NCI-H1436 treated with DMSO at 0.1 percent for 48 hours (cell line): ENCODE measurements at regions not wholly inside any gene's neighbourhood (a gene's known extent, or its start where the extent isn't known, plus 50 kb on each side); places are given as distances from the start of the nearest gene placed in this dataset.

ENCODE experiments used
- DNase-seq: peaks from one replicate; lab custom pipeline; 2025; lab: John Stamatoyannopoulos, UW

DNA sequence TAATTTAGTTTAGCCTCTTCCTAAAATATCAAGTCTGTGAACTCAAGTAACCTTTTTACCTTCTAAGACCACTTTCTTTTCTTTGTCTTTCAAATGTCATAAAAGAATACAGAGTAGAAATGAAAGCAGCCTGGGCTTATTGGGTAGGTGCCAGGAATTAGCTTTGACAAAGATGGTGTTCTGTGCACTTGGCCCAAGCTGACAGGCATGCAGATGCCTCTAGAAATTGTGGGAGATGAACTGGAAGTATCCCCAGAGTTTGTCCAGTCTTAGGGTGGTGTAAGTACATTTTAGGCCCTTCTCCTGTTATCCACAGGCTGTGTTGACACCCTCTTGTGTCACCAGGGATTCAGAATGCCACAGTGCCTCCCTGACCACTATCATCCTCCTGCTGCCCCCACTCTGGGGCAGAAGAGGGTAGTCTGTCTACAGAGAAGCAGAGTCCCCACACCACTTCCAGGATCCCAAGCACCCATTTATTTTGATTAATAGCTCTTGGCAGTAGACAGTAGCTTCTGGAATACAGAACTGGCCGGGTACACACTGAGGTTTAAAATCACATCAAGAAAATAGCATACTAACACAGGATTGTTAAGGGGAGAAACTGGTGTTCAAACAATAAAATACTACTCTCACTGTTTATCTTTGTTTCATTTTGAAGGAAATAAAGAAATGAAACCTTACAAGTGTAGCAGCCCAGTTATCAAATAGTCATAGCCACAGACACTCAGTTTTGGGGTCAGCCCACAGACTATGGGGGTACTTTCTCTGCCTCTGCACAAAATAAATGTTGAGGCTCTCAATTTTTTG is 343.2 kb downstream of the KCNRG start:
- DNase-seq: no peak

DNA sequence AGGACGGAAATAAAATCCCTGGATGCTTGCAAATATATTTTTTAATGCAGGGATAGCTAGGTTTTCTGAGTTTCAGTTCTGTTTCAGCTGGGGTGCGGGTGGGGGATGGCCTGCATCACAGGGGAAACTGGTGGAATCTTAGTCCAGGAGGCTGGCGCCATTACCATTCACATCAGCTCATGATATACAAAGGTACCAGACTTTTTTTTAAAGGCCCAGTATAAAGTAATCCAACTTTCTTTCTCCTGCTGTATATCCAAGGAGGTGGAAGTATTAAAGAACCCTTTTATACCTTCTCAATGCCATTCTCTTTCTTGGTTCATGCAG is 343.8 kb downstream of the KCNRG start:
- no peak for DNase-seq

DNA sequence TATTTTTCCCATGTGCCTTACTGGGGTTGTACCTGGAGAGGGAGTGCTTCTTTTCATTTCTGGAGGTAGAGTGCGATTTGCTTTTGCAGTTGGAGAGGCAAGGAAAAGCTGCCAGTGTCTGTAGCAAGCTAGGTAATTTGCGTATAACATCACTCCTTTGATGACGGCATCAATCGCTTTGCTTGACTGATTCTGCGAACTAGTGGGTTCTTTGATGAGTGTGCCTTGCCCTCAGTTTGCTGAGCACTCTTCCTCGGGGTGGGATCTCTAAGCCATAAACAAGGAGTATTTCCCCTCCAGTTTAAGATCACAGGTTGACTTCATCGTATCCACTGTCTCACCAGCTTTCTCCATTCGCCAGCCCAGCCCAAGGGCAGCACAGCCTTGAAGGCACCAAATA is 344.5 kb downstream of the KCNRG start:
- no peak for DNase-seq

DNA sequence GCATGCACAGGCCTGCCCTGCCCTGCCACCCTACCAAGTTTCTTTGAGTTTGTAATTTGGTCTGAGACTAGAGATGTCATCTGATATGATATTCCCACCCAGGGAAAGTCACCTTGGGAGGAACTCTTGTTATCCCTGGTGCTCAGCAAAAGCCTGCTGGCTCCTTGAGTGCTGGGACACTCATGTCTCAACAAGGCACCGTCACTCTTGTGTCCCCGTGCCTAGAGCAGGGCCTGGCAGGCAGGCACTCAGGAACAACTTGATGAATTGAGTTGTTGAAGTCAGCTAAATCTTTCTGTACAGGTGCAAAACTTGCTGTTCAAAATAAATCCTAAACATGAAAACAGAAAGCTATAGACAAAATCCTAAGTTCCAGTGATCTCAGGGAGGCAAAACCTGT is 345.4 kb downstream of the KCNRG start:
- DNase-seq: no peak

DNA sequence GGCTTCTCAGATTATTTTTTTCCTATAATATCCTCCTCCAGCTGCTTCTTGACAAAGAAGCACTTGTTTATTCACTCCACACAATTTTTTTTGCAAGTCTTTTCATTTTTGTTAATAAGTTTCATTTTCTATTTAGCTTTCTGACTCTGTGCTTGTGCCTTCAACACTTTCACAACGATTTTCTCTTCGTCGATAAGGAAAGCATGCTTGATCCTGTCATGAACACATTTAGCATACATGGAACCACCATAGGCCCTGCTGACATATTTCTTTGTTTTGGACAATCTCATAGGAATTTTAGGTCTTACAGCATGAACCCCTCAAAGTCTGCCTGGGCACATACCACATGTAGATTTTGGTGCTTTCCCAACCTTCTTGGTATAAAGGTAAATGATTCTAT is 346.0 kb downstream of the KCNRG start:
- no peak for DNase-seq

DNA sequence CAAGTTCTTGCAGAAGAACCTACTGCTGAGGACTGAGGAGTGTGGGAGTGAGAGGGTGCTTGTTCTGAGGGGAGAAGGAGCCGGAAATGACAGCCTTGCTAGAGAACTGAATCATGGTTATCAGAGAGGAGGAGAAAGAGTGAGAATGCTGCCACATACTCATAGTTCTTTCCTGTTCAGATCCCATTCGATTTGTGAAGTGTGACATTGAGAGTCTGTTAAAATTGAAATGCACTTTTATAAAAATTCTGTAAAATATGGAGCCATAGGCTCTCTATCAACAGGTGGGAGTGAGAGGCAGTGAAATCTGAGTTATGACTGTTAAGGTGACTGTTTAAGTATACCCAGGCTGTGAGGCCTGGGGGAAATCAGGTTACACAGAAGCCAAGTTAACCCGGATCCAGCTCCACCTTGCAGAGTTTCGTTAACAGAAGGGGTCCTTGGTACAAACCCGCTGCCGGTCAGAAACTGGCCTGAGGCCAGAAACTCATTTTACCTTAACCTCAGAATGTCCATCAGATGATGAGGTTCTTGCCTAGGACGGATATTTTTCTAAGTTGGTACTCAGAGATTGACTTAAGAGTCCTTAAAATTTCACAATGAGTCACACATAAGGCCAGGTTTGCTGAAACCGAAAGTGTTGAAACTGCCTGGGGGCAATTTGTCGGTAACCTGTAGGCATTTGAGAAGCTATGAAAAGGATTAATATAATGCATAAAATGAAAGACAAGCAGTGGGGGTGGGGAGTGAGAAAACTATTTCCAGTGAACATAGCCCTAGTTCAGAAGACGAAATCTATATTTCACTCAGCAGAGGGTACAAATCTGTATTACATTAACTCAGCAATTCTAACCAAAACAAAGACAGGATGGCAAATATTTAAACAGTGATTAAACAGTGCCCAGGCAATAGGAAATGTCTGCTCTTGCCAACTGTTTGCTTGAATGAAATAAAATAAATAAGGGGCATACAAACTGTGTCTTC is 350.5 kb downstream of the KCNRG start:
- no peak for DNase-seq

DNA sequence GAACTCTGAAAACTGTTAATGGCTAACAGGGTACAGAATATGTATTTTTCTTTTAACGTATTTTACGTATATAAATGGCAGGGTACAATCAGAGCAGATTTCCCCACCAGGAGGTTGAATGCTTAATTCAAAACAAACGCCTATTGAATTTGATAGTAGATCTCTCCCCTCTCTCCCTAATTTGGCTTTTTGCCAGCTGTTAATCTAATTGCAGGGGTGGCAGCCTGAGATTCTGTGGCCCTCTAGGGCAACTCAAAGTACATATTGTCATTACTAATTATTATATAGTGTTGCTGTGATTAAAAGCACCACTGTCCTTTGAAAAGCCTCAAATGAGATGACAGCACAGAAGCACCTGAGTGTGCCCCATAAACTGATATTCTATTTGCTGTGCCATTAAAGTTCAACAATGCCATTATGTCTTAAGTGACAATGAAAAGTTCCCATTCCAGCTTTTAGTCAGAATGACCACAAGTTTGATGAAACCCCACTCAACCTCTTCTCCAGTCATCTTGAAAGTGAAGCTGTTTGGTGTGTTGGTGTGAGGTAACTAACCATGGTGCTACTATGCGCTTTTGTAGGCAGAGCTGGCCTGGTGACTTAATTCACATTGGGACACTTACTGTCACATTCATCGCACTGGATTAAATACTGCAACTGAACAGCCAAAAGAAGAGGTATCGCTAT is 351.4 kb downstream of the KCNRG start:
- DNase-seq: no peak

DNA sequence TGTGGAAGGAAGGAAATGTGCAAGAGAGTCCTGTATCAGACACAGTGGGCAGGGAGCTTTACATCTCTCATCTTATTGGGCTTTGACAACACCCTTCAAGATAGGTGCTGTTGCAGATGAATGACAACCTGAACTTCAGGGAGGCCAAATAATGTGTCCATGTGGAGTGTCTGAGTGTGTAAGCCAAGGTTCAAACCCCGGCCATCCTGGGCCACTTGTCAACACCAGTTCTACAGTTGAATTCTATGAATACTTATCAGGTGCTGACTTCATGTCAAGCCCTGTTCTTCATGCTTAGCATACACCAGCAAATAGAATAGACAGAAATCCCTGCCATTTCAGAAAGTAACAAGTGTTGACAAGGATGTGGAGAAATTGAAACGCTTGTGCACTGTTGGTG is 354.4 kb downstream of the KCNRG start:
- no peak for DNase-seq

DNA sequence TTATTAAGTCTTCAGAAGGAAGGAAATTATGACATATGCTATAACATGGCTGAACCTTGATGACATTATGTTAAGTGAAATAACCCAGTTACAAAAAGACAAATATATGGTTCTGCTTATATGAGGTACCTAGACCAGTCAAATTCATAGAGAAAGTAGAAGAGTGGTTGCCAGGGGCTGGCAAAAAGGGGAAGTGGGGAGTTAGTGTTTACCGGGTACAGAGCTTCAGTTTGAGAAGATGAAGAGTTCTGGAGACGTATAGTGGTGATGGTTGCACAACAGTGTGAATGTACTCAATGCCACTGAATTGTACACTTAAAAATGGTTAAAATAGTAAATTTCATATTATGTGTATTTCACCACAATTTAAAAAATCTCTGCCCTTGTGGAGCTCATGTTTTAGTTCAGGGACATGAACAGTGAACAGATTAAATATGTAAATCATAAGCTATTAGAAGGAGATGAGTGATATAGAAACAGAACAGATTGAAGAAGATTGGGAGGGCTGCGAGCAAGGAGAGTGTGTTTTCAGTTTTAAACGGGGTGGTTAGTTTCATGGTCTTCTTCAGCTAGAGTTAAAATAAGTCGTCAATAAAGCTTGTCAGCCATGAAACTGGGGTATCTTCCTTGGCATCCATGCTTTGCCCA is 355.2 kb downstream of the KCNRG start:
- no peak for DNase-seq

DNA sequence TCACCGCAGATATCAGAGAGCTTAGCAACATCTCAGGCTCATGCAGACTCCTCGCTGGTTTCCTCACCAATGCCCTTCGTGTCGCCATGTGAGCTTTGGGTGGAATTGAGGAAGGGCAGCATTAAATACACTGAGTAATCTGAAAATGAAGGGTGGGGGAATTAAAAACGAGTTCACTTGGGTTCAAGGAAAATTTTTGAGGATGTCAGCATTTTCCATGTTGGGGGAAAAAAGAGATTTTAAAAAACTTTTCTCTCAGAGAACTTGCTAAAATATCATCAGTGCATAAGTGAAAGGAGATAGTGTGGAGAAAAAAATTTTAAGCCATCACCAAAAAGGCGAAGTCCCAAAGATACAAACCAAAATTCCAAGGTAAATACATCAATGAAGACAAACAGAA is 359.3 kb downstream of the KCNRG start:
- DNase-seq: no peak

DNA sequence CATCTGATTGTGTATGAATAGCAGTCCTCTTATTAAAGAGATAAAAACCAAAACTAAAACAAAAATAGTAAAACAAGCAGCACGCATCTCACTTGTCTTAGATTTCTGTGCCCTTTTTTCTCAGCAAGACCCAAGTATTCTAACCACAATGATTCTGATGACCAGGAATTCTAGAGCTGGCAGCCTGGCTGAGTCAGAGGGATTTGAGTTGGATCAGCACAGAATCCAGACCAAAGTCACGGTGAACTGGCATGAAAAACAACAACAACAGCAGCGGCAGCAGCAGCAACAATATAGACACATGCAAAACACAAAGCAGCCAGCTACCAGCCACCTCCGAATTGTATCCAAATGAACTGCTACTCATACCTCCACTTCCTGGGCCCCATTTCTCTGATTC is 360.5 kb downstream of the KCNRG start:
- DNase-seq: no peak

DNA sequence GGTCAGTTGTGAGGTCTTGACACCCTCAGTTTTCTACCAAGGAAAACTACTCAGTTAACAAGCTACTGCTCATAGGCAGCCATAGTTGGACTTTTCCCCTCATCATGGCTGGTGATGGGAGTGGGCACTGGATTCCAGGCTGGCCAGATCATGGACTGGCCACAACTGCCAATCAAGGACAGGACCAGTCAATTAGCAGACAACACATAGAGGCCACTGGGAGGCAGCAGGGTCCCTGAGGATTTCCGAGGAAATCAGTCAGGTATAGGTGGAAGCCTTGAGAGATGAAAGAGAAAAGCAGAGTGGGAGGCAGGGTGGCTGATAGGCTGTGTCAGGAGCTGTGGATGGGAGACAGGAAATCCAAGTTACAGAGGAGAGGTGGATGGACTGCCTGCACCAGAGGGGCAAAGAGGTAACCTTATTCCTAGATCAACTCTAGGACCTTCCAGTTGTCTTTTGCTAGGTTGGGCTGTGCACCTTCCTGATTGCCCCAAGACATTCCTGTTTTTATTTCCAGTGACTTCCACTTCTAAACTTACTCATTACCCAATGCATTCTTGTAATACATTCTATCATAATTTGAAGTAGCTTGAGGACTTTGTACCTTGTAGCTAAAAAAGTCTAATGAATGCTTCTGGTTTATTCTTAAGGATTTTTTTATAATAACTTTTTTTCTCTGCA is 361.8 kb downstream of the KCNRG start:
- DNase-seq: no peak

DNA sequence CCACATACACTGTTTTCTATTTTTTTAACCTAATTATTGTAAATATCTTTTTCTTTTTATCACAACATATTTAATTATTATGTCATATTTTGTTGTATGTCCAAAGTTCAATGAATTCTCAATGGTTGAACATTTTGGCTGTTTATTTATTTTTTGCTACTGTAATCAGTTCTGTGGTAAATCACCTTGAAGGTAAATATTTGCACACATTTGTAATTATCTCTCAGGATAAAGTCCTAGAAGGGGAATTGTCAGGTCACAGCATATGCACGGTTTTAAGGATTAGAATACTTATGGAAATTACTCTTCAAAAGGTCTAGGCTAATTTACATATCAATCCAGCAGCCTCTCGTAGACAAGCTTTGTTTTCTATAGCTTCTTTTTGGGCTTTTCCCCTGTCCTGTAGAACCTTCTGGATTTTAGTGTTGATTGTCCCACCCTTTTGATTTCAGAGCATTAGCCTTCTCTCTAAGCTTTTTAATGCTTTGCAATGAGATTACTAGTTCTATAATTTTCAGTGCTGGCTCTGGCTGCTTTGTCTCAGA is 362.6 kb downstream of the KCNRG start:
- DNase-seq: no peak

DNA sequence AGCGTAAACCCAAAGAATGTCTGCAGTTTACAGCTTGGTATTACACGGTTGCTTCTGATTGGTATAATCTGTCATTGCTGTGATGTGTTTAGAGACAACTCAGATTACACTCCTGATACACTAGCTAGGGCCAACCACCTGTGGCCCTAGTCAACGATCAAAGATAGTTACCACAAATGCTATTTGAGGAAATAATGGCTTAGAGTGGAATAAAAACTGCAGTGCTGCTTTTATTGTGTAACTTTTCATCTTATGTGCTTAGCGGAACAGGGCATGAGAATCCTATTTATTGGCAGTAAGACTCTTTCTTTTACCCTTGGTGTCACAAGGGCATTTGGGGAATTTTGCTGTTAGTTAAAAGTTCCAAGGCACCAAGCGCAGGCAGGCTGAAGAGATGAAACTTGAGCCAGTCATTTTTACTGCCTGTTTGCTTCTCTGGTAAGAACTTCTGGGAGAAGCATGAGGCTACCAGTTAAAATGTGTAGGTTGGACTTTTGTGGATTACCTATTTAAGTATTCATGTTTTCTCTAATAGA is 363.3 kb downstream of the KCNRG start:
- DNase-seq: no peak

DNA sequence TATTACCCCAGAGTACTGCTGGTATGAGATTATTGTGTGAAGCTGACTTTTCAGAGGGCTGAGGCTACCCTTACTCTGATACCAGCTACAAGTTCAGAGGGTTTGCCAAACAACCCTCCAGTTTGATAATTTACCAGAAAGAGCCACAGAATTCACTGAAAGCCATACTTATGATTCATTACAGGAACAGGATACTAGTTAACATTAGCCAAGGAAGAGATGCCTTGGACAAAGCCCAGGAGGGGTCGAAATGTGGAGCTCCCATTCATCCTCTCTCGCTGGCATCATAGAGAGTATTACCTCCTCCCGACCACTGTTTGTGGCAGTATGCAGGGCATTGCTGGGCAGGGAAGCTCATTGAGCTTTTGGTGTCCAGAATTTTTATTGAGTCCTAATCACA is 364.3 kb downstream of the KCNRG start:
- DNase-seq: no peak

DNA sequence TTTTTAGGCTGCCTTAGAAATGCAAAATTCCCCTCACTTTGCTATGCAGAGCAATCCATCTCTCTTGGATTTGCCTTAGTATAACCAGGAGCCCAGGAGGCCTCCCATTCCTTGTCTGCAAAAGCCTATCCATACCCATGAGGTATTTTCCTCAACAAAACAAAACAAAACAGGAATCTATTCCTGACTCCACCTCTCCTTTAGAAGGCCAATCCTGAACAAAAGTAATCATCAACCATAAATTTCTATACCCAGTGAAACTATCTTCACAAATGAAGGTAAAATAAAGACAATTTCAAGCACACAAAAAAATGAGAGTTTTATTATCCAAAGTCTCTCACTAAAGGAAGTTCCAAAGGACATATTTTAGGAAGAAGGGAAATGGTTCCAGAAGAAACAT is 365.7 kb downstream of the KCNRG start:
- no peak for DNase-seq

DNA sequence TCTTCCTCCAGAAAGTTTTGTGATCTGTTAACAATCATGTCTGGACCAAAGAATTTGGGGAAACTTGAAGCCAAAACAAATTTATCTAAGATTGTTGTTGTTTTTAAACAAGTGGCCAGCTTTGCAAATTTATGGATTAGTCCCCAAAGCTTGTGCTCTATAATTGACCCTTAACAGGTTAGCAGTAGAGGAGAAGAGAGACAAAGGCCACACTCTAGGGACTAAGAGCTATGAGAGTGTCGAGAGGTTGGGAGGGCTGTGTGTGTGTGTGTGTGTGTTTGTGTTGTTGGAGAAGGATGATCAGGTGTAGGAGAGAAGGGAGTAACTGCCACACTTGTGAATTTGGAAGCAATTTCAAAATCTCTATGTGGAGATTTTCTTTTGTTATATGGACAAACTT is 367.3 kb downstream of the KCNRG start:
- DNase-seq: no peak

DNA sequence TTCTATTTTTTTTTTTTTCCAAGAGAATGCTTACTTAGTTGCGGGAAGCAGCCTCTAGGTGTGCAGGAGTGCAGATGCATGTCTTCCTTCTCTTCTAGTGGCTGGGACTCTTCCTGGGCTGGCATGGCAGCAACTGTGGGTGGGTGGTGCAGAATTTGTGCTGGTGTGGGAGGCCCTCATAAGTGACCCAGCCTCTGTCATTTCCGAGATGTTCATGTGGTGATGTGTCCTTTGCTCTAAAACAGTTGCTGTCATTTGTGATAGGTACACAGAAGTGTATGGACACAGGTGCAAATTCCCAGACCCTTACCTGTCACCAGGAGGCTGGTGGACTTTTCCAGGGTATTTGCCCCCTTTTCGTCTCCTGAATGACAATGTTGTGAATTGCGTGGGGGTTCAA is 367.7 kb downstream of the KCNRG start:
- DNase-seq: no peak

DNA sequence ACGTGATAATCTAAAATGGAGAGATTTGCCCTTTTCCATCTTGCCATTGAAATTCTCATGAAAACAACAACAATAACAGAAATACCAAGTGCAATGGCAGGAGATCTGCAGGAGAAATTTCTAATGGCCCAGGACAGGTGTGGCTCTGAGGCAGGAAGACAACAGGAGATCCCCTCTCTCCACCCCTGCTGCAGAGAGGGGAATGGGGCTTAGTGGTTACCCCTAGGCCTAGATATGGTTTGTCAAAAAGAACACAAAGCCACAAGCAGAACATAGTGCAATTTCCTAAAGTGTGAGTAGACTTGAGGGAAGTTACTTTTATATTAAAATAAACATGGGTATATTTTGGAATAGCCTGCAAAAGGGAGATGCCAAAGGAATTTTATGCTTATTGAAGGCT is 369.5 kb downstream of the KCNRG start:
- no peak for DNase-seq

DNA sequence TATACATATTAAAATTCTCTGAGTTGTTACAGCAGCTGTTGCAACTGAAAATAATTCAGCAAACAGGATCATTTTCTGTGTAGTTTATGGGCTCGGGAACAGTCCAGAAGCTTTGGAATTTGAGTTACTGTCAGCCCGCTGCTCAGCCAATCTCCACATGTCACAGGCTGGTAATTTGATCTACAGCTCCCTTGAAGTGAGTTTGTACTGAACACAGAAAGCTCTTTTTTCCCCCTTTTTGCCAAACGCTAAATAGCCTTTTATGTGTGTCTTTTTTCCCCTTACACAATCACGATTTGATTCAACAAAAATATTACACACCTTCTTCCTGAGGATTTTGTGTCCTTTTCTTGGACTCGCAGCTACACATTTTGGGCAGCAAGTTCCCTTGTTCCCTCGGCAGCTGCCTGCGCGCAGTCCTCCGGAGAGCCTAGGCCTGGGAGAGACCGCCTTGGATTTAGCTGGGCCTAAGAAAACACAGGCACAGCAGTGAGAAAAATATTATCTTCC is 371.4 kb downstream of the KCNRG start:
- no peak for DNase-seq

DNA sequence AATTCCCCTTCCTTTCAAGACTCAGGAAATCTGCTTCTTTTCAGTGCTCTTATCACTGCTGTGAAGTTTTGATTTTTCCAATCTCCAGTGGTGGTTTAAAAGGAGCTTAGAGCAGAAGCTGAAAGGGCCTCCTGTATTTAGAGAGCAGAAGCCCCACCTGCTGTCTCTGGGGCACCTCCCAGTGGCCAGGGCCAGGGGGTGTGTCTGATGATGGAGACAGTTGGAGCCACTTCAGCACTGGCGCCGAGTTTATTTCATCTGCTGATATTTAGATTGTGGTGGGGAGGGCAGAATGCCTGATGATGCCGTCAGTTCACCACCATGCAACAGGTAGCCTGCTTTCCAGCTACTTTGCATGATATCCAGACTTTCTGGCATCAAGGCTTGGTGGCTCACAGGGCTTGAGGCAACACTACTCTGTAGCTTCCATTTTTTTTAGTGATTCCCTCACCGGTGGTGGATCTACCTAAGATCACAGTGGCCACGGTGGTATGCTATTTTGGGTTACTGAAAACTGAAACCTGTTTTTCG is 371.9 kb downstream of the KCNRG start:
- DNase-seq: no peak
